ENCODE measurements at regions not wholly inside any gene's neighbourhood (a gene's known extent, or its start where the extent isn't known, plus 50 kb on each side); places are given as distances from the start of the nearest gene placed in this dataset.
A peak's percentile ranks its signal among the peaks of the same experiment; 100 is the strongest.

GRCh38 chr7:155953781-155954549 lies 141.7 kb upstream of the SHH start (continued):
- 0 out of 2 replicates have a peak, but pooled peaks have one; percentile 15 for TF ChIP-seq ELF3 (CRISPR knock-in tag; IDR thresholded peaks at IDR 0.05)
- no peak for TF ChIP-seq ASH2L (IDR thresholded peaks at IDR 0.05; ENCODE audit: insufficient read length, low read depth, low read length)
- no peak for TF ChIP-seq ZKSCAN8 (CRISPR knock-in tag; IDR thresholded peaks at IDR 0.05; ENCODE audit: borderline replicate concordance)
- no peak for TF ChIP-seq ZBTB3 (CRISPR knock-in tag; IDR thresholded peaks at IDR 0.05; ENCODE audit: borderline replicate concordance, low read depth)
- TF ChIP-seq, protein P1, sequence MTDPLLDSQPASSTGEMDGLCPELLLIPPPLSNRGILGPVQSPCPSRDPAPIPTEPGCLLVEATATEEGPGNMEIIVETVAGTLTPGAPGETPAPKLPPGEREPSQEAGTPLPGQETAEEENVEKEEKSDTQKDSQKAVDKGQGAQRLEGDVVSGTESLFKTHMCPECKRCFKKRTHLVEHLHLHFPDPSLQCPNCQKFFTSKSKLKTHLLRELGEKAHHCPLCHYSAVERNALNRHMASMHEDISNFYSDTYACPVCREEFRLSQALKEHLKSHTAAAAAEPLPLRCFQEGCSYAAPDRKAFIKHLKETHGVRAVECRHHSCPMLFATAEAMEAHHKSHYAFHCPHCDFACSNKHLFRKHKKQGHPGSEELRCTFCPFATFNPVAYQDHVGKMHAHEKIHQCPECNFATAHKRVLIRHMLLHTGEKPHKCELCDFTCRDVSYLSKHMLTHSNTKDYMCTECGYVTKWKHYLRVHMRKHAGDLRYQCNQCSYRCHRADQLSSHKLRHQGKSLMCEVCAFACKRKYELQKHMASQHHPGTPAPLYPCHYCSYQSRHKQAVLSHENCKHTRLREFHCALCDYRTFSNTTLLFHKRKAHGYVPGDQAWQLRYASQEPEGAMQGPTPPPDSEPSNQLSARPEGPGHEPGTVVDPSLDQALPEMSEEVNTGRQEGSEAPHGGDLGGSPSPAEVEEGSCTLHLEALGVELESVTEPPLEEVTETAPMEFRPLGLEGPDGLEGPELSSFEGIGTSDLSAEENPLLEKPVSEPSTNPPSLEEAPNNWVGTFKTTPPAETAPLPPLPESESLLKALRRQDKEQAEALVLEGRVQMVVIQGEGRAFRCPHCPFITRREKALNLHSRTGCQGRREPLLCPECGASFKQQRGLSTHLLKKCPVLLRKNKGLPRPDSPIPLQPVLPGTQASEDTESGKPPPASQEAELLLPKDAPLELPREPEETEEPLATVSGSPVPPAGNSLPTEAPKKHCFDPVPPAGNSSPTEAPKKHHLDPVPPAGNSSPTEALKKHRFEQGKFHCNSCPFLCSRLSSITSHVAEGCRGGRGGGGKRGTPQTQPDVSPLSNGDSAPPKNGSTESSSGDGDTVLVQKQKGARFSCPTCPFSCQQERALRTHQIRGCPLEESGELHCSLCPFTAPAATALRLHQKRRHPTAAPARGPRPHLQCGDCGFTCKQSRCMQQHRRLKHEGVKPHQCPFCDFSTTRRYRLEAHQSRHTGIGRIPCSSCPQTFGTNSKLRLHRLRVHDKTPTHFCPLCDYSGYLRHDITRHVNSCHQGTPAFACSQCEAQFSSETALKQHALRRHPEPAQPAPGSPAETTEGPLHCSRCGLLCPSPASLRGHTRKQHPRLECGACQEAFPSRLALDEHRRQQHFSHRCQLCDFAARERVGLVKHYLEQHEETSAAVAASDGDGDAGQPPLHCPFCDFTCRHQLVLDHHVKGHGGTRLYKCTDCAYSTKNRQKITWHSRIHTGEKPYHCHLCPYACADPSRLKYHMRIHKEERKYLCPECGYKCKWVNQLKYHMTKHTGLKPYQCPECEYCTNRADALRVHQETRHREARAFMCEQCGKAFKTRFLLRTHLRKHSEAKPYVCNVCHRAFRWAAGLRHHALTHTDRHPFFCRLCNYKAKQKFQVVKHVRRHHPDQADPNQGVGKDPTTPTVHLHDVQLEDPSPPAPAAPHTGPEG (CRISPR knock-in tag; IDR thresholded peaks at IDR 0.05): 0 out of 2 replicates have a peak, but pooled peaks have one; percentile 45
- TF ChIP-seq ZBTB10 (CRISPR knock-in tag; IDR thresholded peaks at IDR 0.05; ENCODE audit: borderline replicate concordance): no peak
- no peak for TF ChIP-seq ZSCAN30 (CRISPR knock-in tag; IDR thresholded peaks at IDR 0.05)
- TF ChIP-seq, protein P2, sequence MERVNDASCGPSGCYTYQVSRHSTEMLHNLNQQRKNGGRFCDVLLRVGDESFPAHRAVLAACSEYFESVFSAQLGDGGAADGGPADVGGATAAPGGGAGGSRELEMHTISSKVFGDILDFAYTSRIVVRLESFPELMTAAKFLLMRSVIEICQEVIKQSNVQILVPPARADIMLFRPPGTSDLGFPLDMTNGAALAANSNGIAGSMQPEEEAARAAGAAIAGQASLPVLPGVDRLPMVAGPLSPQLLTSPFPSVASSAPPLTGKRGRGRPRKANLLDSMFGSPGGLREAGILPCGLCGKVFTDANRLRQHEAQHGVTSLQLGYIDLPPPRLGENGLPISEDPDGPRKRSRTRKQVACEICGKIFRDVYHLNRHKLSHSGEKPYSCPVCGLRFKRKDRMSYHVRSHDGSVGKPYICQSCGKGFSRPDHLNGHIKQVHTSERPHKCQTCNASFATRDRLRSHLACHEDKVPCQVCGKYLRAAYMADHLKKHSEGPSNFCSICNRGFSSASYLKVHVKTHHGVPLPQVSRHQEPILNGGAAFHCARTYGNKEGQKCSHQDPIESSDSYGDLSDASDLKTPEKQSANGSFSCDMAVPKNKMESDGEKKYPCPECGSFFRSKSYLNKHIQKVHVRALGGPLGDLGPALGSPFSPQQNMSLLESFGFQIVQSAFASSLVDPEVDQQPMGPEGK (CRISPR knock-in tag; IDR thresholded peaks at IDR 0.05): peak; percentile 72
- TF ChIP-seq RXRA (CRISPR knock-in tag; IDR thresholded peaks at IDR 0.05): peak; percentile 58
- TF ChIP-seq, protein P3, sequence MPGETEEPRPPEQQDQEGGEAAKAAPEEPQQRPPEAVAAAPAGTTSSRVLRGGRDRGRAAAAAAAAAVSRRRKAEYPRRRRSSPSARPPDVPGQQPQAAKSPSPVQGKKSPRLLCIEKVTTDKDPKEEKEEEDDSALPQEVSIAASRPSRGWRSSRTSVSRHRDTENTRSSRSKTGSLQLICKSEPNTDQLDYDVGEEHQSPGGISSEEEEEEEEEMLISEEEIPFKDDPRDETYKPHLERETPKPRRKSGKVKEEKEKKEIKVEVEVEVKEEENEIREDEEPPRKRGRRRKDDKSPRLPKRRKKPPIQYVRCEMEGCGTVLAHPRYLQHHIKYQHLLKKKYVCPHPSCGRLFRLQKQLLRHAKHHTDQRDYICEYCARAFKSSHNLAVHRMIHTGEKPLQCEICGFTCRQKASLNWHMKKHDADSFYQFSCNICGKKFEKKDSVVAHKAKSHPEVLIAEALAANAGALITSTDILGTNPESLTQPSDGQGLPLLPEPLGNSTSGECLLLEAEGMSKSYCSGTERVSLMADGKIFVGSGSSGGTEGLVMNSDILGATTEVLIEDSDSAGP (CRISPR knock-in tag; IDR thresholded peaks at IDR 0.05; ENCODE audit: borderline replicate concordance): no peak; the same call in 1 of the 2 replicates
- no peak for TF ChIP-seq IKZF1 (IDR thresholded peaks at IDR 0.05)

Measured in HepG2 (cell line).